ENCODE measurements at regions not wholly inside any gene's neighbourhood (a gene's known extent, or its start where the extent isn't known, plus 50 kb on each side); places are given as distances from the start of the nearest gene placed in this dataset.

- H3K27ac Mint-ChIP-seq = no peak overlapping the region
- POLR2A ChIA-PET = no interaction called here
- no peak overlapping the region for H3K4me3 Mint-ChIP-seq
- no peaks in the 10 kb centered on the region for H3K36me3 Mint-ChIP-seq (ENCODE audit: low read depth)
- no peaks in the 10 kb centered on the region for H3K9me3 Mint-ChIP-seq
- CTCF ChIA-PET = no interaction called here
- H3K4me1 Mint-ChIP-seq = no peaks in the 10 kb centered on the region
- peaks cover 9% of the 10 kb centered on the region for H3K27me3 Mint-ChIP-seq
- DNase-seq = no peak
Observed at GRCh38 chr7:27374958-27375841, 132.6 kb downstream of the EVX1 start.

DNA sequence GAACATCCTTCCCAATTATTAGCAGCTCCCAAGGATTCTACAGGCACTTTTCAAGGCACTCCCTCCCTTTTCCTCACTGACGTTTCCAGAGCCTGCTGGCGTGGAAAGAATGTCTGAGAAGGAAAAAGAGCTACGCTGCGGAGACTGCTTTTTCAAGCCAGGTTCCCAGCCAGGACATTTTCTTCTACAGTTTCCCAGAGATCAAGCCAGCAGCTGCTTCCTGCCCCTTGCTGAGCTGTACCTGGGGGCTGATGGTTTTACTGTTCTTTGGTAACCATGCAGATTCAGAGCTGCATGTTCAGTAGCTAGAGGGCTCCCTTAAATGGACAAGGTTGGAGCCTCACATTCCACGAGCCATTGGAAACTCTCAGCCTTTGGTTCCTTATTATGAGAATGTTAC is 133.4 kb downstream of the EVX1 start:
- H3K4me3 Mint-ChIP-seq = no peak overlapping the region
- no peak overlapping the region for H3K27ac Mint-ChIP-seq
- H3K9me3 Mint-ChIP-seq = no peaks in the 10 kb centered on the region
- ChIA-PET POLR2A (no interaction called here), CTCF (interaction anchor here (0.7 to 1.2 kb wide), 2 partner anchors 14 to 62 kb away, joined by 3 read pairs; no protein-coding TSS in a partner anchor)
- no peak for DNase-seq
- H3K36me3 Mint-ChIP-seq (ENCODE audit: low read depth) = no peaks in the 10 kb centered on the region
- H3K4me1 Mint-ChIP-seq = no peaks in the 10 kb centered on the region
- H3K27me3 Mint-ChIP-seq = peaks cover 9% of the 10 kb centered on the region

GRCh38 chr7:27377988-27378387 is 135.4 kb downstream of the EVX1 start:
- DNase-seq = no peak
- Mint-ChIP-seq H3K27me3 (peaks cover 12% of the 10 kb centered on the region), H3K4me1 (no peaks in the 10 kb centered on the region), H3K36me3 (ENCODE audit: low read depth) (no peaks in the 10 kb centered on the region), H3K9me3 (no peaks in the 10 kb centered on the region), H3K4me3 (no peak overlapping the region), H3K27ac (no peak overlapping the region)
- ChIA-PET POLR2A (no interaction called here), CTCF (no interaction called here)

- Mint-ChIP-seq H3K4me3 (no peak overlapping the region), H3K36me3 (ENCODE audit: low read depth) (no peaks in the 10 kb centered on the region), H3K9me3 (no peaks in the 10 kb centered on the region), H3K27me3 (peaks cover 15% of the 10 kb centered on the region), H3K27ac (no peak overlapping the region), H3K4me1 (no peaks in the 10 kb centered on the region)
- ChIA-PET CTCF (no interaction called here), POLR2A (no interaction called here)
- DNase-seq = no peak
Observed at GRCh38 chr7:27382307-27382706, 139.7 kb downstream of the EVX1 start.

DNA sequence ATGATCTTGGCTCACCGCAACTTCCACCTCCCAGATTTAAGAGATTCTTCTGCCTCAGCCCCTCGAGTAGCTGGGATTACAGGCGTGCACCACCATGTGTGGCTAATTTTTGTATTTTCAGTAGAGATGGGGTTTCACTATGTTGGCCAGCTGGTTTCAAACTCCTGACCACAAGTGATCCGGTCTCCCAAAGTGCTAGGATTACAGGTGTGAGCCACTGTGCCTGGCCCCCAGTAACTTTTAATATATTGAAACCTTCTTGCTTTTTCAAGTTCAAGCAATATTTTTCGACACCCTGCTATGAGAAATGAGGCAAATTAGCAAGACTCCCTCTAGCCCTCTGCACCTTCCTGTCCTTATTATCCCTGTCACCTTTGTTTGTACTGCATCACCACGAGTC is 144.0 kb downstream of the EVX1 start:
- Mint-ChIP-seq H3K36me3 (ENCODE audit: low read depth) (no peaks in the 10 kb centered on the region), H3K27ac (no peak overlapping the region), H3K9me3 (no peaks in the 10 kb centered on the region), H3K4me1 (no peaks in the 10 kb centered on the region), H3K4me3 (no peak overlapping the region), H3K27me3 (peaks cover 35% of the 10 kb centered on the region)
- ChIA-PET CTCF (interaction anchor here (0.6 kb wide), 1 partner anchor 243 kb away, joined by 3 read pairs; no protein-coding TSS in a partner anchor), POLR2A (no interaction called here)
- no peak for DNase-seq

DNA sequence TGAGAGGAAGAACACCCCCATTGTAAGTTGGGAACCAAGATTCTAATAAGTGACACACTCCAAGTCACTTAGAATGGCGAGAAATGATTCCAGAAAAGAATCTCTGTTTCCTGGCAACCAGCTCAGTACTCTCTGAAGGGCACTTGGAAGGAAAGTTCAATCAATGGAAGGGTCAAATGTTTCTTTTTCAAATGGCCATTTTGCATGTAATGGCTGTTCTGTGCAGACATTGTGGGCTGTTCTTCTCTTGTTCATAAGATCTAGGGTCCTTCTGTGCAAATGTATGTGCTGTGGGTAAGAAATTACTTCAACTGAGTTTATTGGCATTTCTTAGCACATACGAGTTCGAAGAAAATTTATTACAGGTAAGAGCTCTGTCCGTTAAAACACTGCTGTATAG is 145.3 kb downstream of the EVX1 start:
- DNase-seq = no peak
- Mint-ChIP-seq H3K36me3 (ENCODE audit: low read depth) (no peaks in the 10 kb centered on the region), H3K4me3 (no peak overlapping the region), H3K9me3 (no peaks in the 10 kb centered on the region), H3K27me3 (peaks cover 38% of the 10 kb centered on the region), H3K4me1 (no peaks in the 10 kb centered on the region), H3K27ac (no peak overlapping the region)
- POLR2A ChIA-PET = no interaction called here
- CTCF ChIA-PET = no interaction called here

DNA sequence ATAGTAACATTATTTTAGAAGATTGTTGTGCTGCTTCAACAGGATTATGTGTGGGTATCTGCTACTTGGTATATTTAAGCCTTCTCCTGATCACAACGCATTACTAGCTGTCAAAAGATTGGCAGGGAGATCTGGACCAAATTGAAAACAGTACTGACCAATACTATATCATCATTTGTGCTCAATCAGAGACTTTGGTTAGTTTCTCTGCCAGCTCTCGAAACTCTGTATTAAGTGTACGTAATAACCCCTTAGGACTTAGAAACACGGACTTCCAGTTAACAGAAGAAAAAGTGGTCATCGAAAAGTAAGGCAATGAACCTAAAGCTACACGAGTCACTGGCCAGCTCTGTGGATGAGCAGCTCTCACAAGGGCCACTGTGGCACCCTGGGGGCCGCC is 146.0 kb downstream of the EVX1 start:
- ChIA-PET POLR2A (no interaction called here), CTCF (no interaction called here)
- H3K27ac Mint-ChIP-seq = no peak overlapping the region
- no peaks in the 10 kb centered on the region for H3K36me3 Mint-ChIP-seq (ENCODE audit: low read depth)
- no peak overlapping the region for H3K4me3 Mint-ChIP-seq
- H3K4me1 Mint-ChIP-seq = no peaks in the 10 kb centered on the region
- H3K9me3 Mint-ChIP-seq = no peaks in the 10 kb centered on the region
- no peak for DNase-seq
- peaks cover 42% of the 10 kb centered on the region for H3K27me3 Mint-ChIP-seq

DNA sequence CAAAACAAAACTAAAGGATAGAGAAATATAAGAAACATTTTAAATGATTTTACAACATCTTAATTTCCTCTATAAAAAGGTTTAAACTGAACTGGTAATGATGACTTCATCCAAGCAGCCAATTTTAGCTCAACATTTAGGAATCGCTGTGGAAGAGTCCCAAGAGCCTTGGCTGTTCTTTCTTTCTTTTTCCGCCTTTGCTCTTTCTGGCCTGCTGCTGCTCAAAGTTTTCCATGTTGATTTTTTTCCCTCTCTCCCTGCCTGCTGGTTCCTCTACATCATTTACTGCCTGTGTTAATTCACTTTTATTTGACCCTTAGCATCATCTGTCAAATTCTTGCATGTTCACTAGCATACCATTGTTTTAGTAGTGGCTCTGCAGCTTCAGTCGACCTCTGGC is 146.9 kb downstream of the EVX1 start:
- no peaks in the 10 kb centered on the region for H3K36me3 Mint-ChIP-seq (ENCODE audit: low read depth)
- H3K4me3 Mint-ChIP-seq = no peak overlapping the region
- no peaks in the 10 kb centered on the region for H3K4me1 Mint-ChIP-seq
- POLR2A ChIA-PET = no interaction called here
- H3K9me3 Mint-ChIP-seq = no peaks in the 10 kb centered on the region
- CTCF ChIA-PET = interaction anchor here (1.2 kb wide), 1 partner anchor 13 kb away, joined by 3 read pairs; no protein-coding TSS in a partner anchor
- peaks cover 38% of the 10 kb centered on the region for H3K27me3 Mint-ChIP-seq
- DNase-seq = no peak
- H3K27ac Mint-ChIP-seq = no peak overlapping the region

GRCh38 chr7:27392477-27392876 is 149.9 kb downstream of the EVX1 start:
- ChIA-PET CTCF (interaction anchor here (1.6 kb wide), 1 partner anchor 61 kb away, joined by 3 read pairs; no protein-coding TSS in a partner anchor), POLR2A (no interaction called here)
- H3K27ac Mint-ChIP-seq = no peak overlapping the region
- peaks cover 34% of the 10 kb centered on the region for H3K27me3 Mint-ChIP-seq
- H3K36me3 Mint-ChIP-seq (ENCODE audit: low read depth) = no peaks in the 10 kb centered on the region
- no peaks in the 10 kb centered on the region for H3K4me1 Mint-ChIP-seq
- no peak for DNase-seq
- no peaks in the 10 kb centered on the region for H3K9me3 Mint-ChIP-seq
- no peak overlapping the region for H3K4me3 Mint-ChIP-seq

- CTCF ChIA-PET = no interaction called here
Observed at GRCh38 chr7:27394871-27395270, 152.3 kb downstream of the EVX1 start.

DNA sequence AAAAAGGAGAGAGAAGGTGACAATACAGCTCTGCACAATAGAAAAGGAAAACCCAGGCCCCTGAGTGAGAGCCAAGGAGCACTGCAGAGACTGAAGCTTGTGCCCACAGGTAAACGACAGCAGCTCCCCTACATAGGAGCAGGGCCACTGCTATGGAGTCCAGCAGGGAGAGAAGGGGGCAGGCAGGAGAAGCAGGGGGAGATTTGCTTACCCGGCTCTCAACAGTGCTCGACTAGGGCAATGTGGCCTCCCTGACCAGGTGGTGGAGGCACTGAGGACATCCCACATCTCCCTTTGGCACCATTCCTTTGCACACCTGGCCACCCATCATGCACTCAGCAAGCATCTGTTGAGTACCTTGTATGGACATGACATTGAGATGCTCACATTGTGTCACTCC is 153.0 kb downstream of the EVX1 start:
- H3K4me1 Mint-ChIP-seq = no peaks in the 10 kb centered on the region
- ChIA-PET POLR2A (no interaction called here), CTCF (no interaction called here)

More at GRCh38 chr7:27394871-27395270, 152.3 kb downstream of the EVX1 start:
- POLR2A ChIA-PET = no interaction called here
- H3K4me3 Mint-ChIP-seq = no peak overlapping the region
- DNase-seq = no peak
- H3K36me3 Mint-ChIP-seq (ENCODE audit: low read depth) = no peaks in the 10 kb centered on the region
- peaks cover 23% of the 10 kb centered on the region for H3K27me3 Mint-ChIP-seq
- no peaks in the 10 kb centered on the region for H3K4me1 Mint-ChIP-seq
- H3K27ac Mint-ChIP-seq = no peak overlapping the region
- H3K9me3 Mint-ChIP-seq = no peaks in the 10 kb centered on the region

GRCh38 chr7:27397503-27397902 is 154.9 kb downstream of the EVX1 start:
- no peaks in the 10 kb centered on the region for H3K4me1 Mint-ChIP-seq
- H3K27me3 Mint-ChIP-seq = peaks cover 12% of the 10 kb centered on the region
- no peak overlapping the region for H3K27ac Mint-ChIP-seq
- no peak for DNase-seq
- ChIA-PET POLR2A (no interaction called here), CTCF (no interaction called here)
- no peaks in the 10 kb centered on the region for H3K36me3 Mint-ChIP-seq (ENCODE audit: low read depth)
- H3K9me3 Mint-ChIP-seq = peaks cover 5% of the 10 kb centered on the region
- H3K4me3 Mint-ChIP-seq = no peak overlapping the region

More for the DNA sequence above, 153.0 kb downstream of the EVX1 start:
- no peak overlapping the region for H3K4me3 Mint-ChIP-seq
- H3K27ac Mint-ChIP-seq = no peak overlapping the region
- peaks cover 21% of the 10 kb centered on the region for H3K27me3 Mint-ChIP-seq
- H3K9me3 Mint-ChIP-seq = no peaks in the 10 kb centered on the region
- no peaks in the 10 kb centered on the region for H3K36me3 Mint-ChIP-seq (ENCODE audit: low read depth)
- no peak for DNase-seq

DNA sequence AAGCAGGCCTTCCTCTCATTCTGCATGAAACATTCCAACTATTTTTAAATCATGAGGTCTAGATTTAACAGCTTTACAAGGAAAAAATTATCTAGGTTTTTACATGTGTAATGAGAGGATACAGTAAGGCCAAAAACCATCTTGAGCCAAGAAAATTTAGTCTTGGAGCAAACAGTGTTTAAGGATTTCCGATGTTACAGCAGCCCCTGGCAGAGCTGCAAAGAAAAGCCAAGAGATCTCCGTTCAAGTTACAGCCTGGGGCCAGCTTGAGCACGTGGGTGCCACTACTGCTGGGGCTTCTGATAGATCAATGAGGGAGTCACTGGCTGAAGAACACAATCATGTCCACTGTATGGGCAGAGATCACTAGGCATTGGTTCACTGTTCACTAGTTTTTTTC is 156.2 kb downstream of the EVX1 start:
- Mint-ChIP-seq H3K4me3 (no peak overlapping the region), H3K27ac (no peak overlapping the region), H3K27me3 (peaks cover 6% of the 10 kb centered on the region), H3K36me3 (ENCODE audit: low read depth) (no peaks in the 10 kb centered on the region), H3K9me3 (peaks cover 5% of the 10 kb centered on the region), H3K4me1 (no peaks in the 10 kb centered on the region)
- ChIA-PET CTCF (no interaction called here), POLR2A (no interaction called here)
- DNase-seq = no peak

Measured in activated CD4-positive, alpha-beta T cell treated with anti-CD3 and anti-CD28 coated beads, Interleukin-2, amount 10 ng/mL, durations not matched to agents 7 days and 5 days (primary cell).